Nephron progenitor cell (in vitro differentiated cells): ENCODE measurements at regions not wholly inside any gene's neighbourhood (a gene's known extent, or its start where the extent isn't known, plus 50 kb on each side); places are given as distances from the start of the nearest gene placed in this dataset.

Experiments used
- DNase-seq: peaks from one replicate; pipeline ENCODE4 v3.0.0; 2021
- H3K27ac Mint-ChIP-seq: 2 replicates; pipeline ENCODE4 v1.8.0; 2021; ENCODE audit warnings: mild to moderate bottlenecking, moderate library complexity, mixed read lengths
- H3K27me3 Mint-ChIP-seq: 2 replicates; pipeline ENCODE4 v1.8.0; 2021; ENCODE audit warnings: mild to moderate bottlenecking, low read depth, mixed read lengths; ENCODE audit not compliant: poor library complexity
- H3K36me3 Mint-ChIP-seq: 2 replicates; pipeline ENCODE4 v1.8.0; 2021; ENCODE audit warnings: low read depth, mixed read lengths
- H3K4me1 Mint-ChIP-seq: 2 replicates; pipeline ENCODE4 v1.8.0; 2021; ENCODE audit warnings: mixed read lengths
- H3K4me3 Mint-ChIP-seq: 2 replicates; pipeline ENCODE4 v1.8.0; 2021; ENCODE audit warnings: mild to moderate bottlenecking, moderate library complexity, mixed read lengths
- H3K9me3 Mint-ChIP-seq: 2 replicates; pipeline ENCODE4 v1.8.0; 2021; ENCODE audit warnings: mild to moderate bottlenecking, moderate library complexity, mixed read lengths
- TF ChIP-seq, protein P1 (sequence below): fragments of 200-600 bp; sonication (generic); IDR thresholded peaks from 2 replicates; pipeline ENCODE4 v1.5.0; 2021; ENCODE audit warnings: antibody characterized with exemption

DNA sequence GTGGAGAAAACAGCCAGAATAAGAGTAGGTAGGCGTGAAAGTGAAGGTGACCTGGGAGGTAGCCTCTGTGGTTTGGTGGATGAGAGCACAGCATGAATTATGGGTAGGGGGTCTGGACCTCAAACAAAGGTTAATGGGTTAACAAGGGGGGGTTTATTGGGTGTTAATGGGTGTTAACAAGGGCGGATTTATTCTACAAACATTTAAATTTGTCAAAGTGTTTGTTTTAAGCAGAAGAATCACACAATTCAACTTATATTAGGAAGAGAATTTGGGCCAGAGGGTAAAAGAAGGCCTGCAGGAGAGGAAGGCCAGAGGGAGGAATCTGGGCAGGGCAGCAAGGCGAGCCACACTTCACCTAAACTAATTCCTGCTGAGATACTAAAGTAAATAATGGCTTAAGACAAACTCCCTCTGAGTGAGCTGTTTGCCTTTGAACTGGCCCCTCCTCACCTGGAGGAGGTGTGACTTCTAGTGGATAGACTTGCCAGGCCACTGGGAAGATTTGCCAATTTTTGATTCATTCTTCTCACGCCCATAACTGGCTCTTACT is 191.7 kb downstream of the GIPC2 start:
- Mint-ChIP-seq H3K9me3 (no peaks in the 10 kb centered on the region), H3K4me1 (peaks cover 6% of the 10 kb centered on the region)

DNA sequence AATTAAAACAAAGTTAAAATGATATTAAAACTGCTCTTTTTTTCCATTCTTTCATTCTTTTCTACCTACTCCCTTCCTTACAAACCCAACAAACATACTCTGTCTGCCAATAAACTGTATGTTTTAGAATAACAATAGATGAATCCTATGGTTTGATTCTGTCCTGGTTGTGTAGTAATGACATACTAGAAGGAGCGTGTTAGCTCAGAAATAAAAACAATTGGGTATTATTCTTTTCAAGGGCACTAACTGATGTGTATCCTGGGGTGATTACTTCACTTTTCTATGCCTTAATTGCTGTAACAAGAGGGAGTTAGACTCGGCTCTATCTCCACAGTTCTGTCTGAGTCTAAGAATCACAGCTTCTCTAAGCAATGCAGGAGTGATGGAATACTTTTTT is 194.4 kb downstream of the GIPC2 start:
- DNase-seq, result no peak
- TF ChIP-seq, protein P1, sequence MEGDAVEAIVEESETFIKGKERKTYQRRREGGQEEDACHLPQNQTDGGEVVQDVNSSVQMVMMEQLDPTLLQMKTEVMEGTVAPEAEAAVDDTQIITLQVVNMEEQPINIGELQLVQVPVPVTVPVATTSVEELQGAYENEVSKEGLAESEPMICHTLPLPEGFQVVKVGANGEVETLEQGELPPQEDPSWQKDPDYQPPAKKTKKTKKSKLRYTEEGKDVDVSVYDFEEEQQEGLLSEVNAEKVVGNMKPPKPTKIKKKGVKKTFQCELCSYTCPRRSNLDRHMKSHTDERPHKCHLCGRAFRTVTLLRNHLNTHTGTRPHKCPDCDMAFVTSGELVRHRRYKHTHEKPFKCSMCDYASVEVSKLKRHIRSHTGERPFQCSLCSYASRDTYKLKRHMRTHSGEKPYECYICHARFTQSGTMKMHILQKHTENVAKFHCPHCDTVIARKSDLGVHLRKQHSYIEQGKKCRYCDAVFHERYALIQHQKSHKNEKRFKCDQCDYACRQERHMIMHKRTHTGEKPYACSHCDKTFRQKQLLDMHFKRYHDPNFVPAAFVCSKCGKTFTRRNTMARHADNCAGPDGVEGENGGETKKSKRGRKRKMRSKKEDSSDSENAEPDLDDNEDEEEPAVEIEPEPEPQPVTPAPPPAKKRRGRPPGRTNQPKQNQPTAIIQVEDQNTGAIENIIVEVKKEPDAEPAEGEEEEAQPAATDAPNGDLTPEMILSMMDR, result no peak
- Mint-ChIP-seq H3K36me3 (no peaks in the 10 kb centered on the region), H3K9me3 (no peaks in the 10 kb centered on the region), H3K27me3 (peaks cover 64% of the 10 kb centered on the region), H3K27ac (no peak overlapping the region), H3K4me3 (no peak overlapping the region), H3K4me1 (peaks cover 6% of the 10 kb centered on the region)

More for the DNA sequence above, 191.7 kb downstream of the GIPC2 start:
- H3K4me3 Mint-ChIP-seq, result no peak overlapping the region
- no peaks in the 10 kb centered on the region for H3K36me3 Mint-ChIP-seq
- H3K27ac Mint-ChIP-seq, result no peak overlapping the region
- TF ChIP-seq, protein P1, result no peak
- H3K27me3 Mint-ChIP-seq, result peaks cover 83% of the 10 kb centered on the region
- DNase-seq, result no peak

DNA sequence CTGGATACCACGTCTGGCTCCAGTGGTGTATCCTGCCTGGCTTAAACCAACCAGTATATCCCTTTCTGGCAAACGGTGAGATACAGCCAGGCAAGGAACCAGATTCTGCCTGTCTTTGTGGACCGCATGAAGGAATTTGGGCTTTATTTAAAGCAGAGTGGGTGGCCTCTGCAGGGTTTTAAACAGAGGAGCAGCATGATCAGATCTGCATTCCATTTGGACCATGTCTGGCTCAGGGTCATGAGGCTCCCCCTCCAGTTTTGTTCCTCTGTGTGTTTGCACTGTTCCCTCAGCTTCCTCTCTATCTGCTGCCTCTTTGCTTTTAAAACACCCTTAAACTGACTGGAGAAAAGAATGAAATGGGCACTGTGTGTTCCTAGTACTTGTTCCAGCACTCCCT is 195.0 kb downstream of the GIPC2 start:
- DNase-seq, result no peak
- Mint-ChIP-seq H3K27ac (no peak overlapping the region), H3K4me3 (no peak overlapping the region), H3K36me3 (no peaks in the 10 kb centered on the region), H3K27me3 (peaks cover 59% of the 10 kb centered on the region), H3K4me1 (peaks cover 6% of the 10 kb centered on the region), H3K9me3 (no peaks in the 10 kb centered on the region)
- TF ChIP-seq, protein P1, result no peak

DNA sequence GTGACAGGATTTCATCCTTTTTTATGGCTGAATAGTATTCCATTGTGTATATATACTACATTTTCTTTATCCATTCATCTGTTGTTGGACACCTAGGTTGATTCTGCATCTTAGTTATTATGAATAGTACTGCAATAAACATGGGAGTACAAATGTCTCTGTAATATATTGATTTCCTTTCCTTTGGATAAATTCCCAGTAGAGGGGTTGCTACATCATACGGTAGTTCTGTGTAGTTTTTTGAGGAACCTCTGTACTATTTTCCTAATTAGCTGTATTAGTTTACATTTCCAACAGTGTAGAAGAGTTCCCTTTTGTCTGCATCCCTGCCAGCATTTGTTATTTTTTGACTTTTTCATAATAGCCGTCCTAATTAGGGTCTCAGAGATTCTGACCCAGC is 201.3 kb downstream of the GIPC2 start:
- Mint-ChIP-seq H3K36me3 (no peaks in the 10 kb centered on the region), H3K27ac (no peak overlapping the region), H3K9me3 (no peaks in the 10 kb centered on the region), H3K4me1 (no peaks in the 10 kb centered on the region), H3K27me3 (peaks cover 24% of the 10 kb centered on the region), H3K4me3 (no peak overlapping the region)
- no peak for DNase-seq
- TF ChIP-seq, protein P1, result no peak

DNA sequence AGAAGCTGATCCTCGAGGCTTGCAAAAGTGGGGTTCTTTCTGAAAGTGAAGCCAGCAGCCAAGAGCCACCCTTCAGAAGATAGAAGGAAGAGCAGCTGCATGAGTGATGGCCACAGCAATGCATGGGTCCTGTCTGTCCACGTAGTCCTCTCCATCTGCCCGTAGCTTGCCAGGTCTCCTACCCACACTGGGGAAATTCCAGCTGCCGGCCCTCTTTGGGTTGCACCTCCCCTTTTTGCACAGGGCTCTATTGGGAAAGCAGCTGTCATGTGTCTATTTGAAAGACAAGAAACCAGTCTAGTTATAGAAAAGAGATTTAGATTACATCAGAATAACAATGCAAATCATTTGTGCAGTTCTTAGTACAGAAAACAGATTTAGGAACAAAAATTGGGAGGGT is 204.4 kb downstream of the GIPC2 start:
- no peak overlapping the region for H3K27ac Mint-ChIP-seq
- TF ChIP-seq, protein P1, result no peak
- H3K9me3 Mint-ChIP-seq, result no peaks in the 10 kb centered on the region
- no peak for DNase-seq
- peaks cover 29% of the 10 kb centered on the region for H3K27me3 Mint-ChIP-seq
- H3K4me3 Mint-ChIP-seq, result no peak overlapping the region
- no peaks in the 10 kb centered on the region for H3K4me1 Mint-ChIP-seq
- no peaks in the 10 kb centered on the region for H3K36me3 Mint-ChIP-seq

DNA sequence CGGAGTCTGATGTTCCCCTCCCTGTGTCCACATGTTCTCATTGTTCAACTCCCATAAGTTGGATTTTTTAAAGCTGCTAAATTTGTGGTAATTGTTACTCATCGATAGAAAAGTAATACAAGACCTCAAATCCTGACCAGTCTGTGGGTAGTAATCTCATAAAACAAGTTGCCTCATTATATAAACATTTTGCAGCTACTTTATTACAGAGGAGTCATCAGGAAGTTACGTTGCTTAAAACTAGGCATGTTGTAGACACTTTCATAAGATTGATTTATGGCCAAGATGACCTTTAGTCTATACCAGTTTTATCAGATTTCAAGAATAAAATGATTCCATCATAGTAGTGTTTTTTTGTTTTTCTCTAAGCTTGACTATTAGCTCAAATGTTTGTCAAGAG is 208.8 kb downstream of the GIPC2 start:
- Mint-ChIP-seq H3K27ac (no peak overlapping the region), H3K36me3 (no peaks in the 10 kb centered on the region), H3K4me3 (no peak overlapping the region), H3K27me3 (peaks cover 50% of the 10 kb centered on the region), H3K9me3 (peaks cover 4% of the 10 kb centered on the region), H3K4me1 (no peaks in the 10 kb centered on the region)
- TF ChIP-seq, protein P1, result no peak
- DNase-seq, result no peak
